GM12864 (cell line): ENCODE measurements at regions not wholly inside any gene's neighbourhood (a gene's known extent, or its start where the extent isn't known, plus 50 kb on each side); places are given as distances from the start of the nearest gene placed in this dataset.

Source experiments
- DNase-seq: peaks from one replicate; pipeline ENCODE4 v3.0.0-alpha.2; 2011; ENCODE audit warnings: low read depth
- H3K4me3 ChIP-seq: 2 replicates; pipeline ENCODE4 v1.5.1; 2011; ENCODE audit warnings: mild to moderate bottlenecking, low read depth, low read length, control low read depth
- CTCF ChIP-seq: IDR thresholded peaks from 2 replicates; pipeline ENCODE4 v1.5.1; 2011; ENCODE audit warnings: low read depth, mild to moderate bottlenecking, moderate library complexity, low read length, control low read depth, inconsistent platforms; ENCODE audit errors: missing control alignments

GRCh38 chr15:66947471-66947870 is 117.9 kb upstream of the SMAD3 start:
- no peak for TF ChIP-seq CTCF
- no peak for DNase-seq
- H3K4me3 ChIP-seq, result no peak overlapping the region

DNA sequence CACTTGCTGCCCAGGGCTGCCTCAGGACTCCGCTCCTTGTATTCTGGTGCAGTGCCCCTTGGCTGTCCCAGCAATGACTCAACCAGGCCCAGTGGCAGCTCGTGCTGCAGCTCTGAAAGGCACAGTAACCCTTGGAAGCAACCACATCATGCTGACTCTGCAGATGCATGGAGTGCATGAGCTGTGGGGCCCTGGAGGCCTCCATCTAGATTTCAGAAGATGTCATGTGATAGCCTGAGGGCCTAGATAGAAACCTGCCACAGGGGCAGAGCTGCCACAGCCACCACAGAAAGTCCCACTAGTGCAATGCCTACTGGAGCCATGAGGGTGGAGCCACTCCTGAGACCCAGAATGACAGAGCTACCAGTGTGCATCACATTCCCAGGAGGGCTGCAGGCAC is 117.1 kb upstream of the SMAD3 start:
- no peak overlapping the region for H3K4me3 ChIP-seq
- no peak for DNase-seq
- no peak for TF ChIP-seq CTCF

GRCh38 chr15:66950114-66950513 is 115.3 kb upstream of the SMAD3 start:
- TF ChIP-seq CTCF, result no peak
- DNase-seq, result no peak
- H3K4me3 ChIP-seq, result no peak overlapping the region

DNA sequence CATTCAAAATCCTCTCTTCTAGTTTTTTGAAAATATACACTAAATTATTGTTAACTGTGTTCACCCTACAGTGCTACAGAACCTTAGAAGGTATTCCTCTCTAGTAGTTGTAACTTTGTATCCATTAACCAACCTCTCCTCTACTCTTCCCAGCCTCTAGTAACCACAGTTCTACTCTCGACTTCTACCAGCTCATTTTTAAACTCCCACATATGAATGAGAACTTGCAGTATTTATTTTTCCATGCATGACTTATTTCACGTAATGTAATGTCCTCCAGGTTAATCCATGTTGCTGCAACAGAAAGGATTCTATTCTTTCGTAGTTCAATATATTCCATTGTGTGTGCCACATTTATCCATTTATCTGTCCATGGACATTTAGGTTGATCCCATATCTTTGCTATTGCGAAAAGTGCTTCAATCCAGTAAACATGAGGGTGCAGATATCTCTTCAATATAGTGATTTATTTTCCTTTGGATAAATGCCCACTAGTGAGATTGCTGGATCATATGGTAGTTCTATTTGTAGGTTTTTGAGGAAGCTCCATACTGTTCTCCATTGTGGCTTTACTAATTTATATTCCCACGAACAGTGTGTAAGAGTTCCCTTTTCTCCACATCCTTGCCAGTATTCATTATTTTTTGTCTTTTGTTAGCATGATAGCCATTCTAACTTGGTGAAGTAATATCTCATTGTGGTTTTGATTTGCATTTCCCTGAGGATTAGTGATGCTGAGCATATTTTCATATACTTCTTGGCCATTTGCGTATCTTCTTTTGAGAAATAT is 113.7 kb upstream of the SMAD3 start:
- no peak overlapping the region for H3K4me3 ChIP-seq
- DNase-seq, result no peak
- no peak for TF ChIP-seq CTCF

GRCh38 chr15:66952756-66953522 is 112.5 kb upstream of the SMAD3 start:
- H3K4me3 ChIP-seq, result no peak overlapping the region
- DNase-seq, result no peak
- no peak for TF ChIP-seq CTCF

- TF ChIP-seq CTCF, result no peak
- H3K4me3 ChIP-seq, result no peak overlapping the region
- DNase-seq, result no peak
These were observed 111.7 kb upstream of the SMAD3 start for GRCh38 chr15:66953523-66954229.
